A172 (cell line): ENCODE measurements at regions not wholly inside any gene's neighbourhood (a gene's known extent, or its start where the extent isn't known, plus 50 kb on each side); places are given as distances from the start of the nearest gene placed in this dataset.

Experiments
- DNase-seq: peaks from one replicate; pipeline ENCODE4 v3.0.0-alpha.2; 2015; ENCODE audit warnings: low spot score

GRCh38 chr5:120738568-120738967 is 274.5 kb downstream of the PRR16 start:
- no peak for DNase-seq

- DNase-seq, result no peak
These were observed 276.9 kb downstream of the PRR16 start for GRCh38 chr5:120740989-120741388.

DNA sequence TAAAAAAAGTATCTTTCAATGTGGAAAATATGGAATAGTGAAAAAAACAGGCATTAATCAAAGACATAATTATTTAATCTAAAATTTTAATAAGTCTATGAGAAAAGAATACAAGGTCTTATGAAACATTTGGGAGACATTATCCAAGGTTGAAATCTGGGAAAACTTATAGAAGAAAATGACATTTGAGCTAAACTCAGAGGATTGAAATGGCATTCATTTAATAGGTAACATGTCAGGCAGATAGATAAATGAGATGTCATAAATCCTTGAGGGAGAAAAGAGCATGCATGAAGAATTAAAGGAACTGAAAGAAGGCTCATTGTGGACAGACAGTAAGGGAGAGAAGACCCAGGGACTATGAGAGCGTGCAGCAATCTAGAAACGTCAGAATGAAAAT is 284.4 kb downstream of the PRR16 start:
- DNase-seq, result no peak

GRCh38 chr5:120749737-120750136 is 285.6 kb downstream of the PRR16 start:
- DNase-seq, result no peak

DNA sequence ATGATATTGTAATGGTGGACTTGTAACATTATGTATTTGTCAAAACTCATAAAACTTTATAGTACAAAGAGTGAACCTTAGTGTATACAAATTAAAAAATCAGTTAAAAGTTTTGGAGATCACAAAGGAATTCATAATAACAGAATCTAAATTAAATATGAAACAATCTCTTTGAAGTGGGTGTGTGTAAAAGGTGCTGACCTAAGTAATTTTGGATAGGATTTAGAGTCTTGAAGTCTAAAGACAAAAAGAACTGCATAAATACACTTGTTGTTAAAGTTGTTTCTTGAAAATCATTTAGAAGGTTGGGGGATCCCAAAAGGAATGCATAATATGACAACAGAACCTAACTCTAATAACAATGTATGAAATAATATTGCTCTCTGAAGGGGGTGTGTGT is 295.5 kb downstream of the PRR16 start:
- no peak for DNase-seq

GRCh38 chr5:120761986-120762385 is 297.9 kb downstream of the PRR16 start:
- DNase-seq, result no peak

- no peak for DNase-seq
These were observed 301.1 kb downstream of the PRR16 start for GRCh38 chr5:120765189-120765588.

DNA sequence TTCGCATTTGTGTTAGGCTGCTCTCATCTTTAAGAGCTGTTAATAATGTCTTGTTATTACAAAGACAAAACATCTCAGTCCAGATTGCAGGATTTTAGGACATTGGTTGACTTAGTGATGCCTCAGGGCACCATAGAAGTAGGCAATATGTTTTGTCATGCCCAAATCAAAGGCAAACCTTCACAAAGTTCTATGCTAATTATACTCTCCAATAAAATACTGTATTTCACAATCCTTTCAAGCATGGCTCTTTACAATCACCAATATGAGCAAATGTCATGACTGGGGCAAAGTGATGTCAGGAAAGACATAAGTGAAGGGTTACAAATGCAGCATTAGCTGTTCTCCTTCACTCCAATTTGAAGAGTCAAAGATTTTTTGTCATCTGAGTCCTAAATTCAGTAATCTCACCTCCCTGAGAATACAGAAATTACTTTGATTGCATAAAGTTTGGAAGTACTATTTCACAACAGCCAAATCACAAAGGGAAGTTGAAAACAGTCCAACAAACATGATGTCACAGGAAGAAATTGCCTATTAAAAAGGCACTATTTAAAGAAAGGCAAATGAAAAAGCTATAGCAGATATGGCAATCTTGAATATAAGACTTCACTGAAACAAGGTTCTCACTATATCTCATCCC is 303.2 kb downstream of the PRR16 start:
- no peak for DNase-seq

DNA sequence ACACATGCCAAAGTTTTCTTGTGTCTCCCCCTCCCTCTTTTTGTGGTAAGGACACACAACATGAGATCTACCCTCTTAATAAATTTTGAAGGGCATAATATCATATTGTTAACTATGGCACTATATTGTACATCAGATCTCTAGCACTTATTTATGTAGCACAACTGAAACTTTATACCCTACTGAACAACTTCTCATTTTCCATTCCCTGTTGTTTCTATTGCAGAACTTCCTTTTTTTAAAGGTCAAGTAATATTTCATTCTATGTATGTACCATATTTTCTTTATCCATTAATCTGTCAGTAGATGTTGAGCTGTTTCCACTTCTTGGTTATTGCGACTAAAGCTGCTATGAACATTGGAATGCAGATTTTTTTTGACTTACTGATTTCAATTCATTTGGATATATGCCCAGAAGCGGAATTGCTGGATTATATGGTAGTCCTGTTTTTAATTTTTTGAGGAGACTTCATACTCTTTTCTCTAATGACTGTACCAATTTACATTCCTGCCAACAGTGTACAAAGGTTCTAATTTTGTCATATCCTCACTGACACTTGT is 305.3 kb downstream of the PRR16 start:
- DNase-seq, result no peak

DNA sequence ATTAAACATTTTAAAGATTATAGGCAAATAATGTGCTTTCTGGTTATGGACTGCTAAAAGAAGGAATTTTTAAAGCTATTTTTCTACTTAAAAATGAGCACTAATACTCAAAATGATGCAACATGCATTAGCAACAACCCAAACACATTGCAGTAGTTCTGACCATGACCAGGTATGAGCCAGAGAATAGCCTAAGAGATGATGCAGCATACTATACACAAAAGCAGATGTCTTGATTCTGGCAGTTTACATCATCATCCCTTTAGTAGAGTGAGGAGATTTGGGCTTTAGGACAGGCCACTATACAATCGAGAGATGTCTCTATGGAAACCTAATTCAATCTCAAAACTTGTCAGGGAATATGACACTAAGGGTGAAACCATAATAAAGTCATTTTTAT is 307.1 kb downstream of the PRR16 start:
- no peak for DNase-seq

- DNase-seq, result peak; percentile 42
These were observed 314.7 kb downstream of the PRR16 start for GRCh38 chr5:120778491-120779484.

GRCh38 chr5:120779674-120780073 is 315.6 kb downstream of the PRR16 start:
- DNase-seq, result peak; percentile 14

GRCh38 chr5:120788481-120788880 is 324.4 kb downstream of the PRR16 start:
- no peak for DNase-seq

GRCh38 chr5:120789918-120790317 is 325.8 kb downstream of the PRR16 start:
- DNase-seq, result no peak

GRCh38 chr5:120790339-120790738 is 326.2 kb downstream of the PRR16 start:
- no peak for DNase-seq

DNA sequence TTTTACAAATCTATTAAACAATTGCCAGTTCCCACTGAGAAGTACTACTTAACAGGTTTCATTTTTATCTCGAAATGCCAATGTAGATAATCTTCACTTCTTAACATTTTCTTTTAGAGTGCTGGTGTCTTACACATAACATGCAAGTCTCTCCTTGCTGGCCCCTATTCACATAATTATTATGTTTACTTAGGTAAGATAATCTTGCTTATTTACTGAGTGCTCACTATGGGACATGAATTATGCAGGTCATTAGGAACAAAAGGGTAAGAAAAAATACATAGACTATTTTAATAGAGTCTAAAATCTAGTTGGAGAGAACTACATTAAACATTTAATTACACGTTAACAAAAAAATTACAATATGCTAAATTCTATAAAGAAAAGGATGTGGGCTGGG is 328.4 kb downstream of the PRR16 start:
- DNase-seq, result no peak

GRCh38 chr5:120794121-120794520 is 330.0 kb downstream of the PRR16 start:
- DNase-seq, result no peak

- peak; percentile 42 for DNase-seq
These were observed 339.2 kb downstream of the PRR16 start for GRCh38 chr5:120803282-120803681.

DNA sequence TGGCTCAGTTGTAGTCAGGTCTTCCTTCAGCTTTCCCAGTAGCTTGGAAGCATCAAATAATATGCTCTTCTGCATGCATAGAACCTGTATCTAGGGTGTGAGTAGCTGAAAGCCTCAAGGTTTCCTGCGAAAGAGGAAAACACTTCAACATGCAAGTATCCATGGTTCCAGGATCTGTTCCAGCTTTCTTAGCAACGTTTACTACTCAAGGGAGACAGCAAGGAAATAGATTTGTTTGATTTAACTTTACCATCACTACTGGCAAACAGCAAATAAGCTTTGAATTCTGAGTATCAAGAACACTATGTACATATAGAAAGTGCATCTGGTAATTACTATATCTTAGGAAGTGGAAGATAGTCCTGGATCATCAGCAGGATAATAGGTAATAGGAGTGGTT is 341.0 kb downstream of the PRR16 start:
- DNase-seq, result no peak

- no peak for DNase-seq
These were observed 342.1 kb downstream of the PRR16 start for GRCh38 chr5:120806202-120806601.

DNA sequence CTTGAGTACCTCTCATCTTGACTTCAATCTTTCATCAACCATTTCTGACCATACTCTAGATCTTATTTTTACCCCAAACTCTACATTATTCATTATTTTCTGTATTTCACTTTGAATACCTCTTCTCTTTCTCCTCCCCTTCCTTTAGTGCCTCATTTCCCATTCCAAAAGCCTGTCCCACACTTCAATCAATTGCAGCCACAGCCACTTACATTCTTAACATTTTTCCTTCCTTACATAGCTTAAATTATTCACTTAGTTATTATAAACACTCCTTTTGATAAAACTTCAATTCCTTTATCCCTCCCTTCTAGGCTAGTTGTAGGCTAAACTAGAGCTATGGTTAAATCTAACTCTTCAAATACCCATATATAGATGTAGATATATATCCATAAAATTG is 344.0 kb downstream of the PRR16 start:
- DNase-seq, result no peak

DNA sequence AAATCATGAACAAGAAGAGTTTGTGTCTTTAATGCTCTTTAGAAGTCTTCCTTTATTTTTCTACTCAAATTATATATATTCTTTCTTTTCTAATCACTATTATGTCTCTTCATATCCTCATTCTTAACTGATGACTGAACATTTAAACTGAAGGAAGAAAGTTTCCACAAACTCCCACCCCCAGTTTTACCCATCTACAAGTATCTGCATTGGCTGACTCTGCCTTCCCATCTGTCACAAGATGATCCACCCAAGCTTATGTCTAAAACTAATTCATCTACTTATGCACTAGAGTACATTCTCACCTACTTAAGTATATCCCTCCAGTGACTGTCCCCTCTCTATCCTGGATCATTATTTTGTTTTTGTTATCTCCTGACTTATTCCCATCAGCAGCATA is 344.5 kb downstream of the PRR16 start:
- no peak for DNase-seq

DNA sequence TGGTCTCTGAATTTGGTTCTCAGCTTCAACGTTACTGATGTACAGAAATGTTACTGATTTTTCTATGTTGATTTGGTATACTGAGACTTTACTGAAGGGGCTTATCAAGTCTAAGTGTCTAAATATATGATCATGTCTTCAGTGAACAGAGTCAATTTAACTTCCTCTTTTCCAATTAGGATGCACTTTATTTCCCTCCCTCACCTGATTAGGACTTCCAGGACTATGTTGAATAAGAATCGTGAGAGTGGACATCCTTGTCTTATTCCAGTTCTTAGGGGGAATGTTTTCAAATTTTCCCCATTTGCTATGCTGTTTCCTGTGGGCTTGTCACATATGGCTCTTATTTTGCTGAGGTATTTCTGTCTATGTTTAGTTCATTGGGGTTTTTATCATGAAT is 349.5 kb downstream of the PRR16 start:
- DNase-seq, result no peak
